LNCaP clone FGC (cell line): ENCODE measurements at regions not wholly inside any gene's neighbourhood (a gene's known extent, or its start where the extent isn't known, plus 50 kb on each side); places are given as distances from the start of the nearest gene placed in this dataset.

ENCODE experiments used
- DNase-seq: peaks from one replicate; pipeline ENCODE4 v3.0.0-alpha.2; 2011; ENCODE audit warnings: low read depth
- H3K4me3 ChIP-seq: 2 replicates; pipeline ENCODE4 v1.5.1; 2011; ENCODE audit warnings: mild to moderate bottlenecking, low read depth, low read length, control low read depth
- TF ChIP-seq, protein P1 (sequence below): IDR thresholded peaks from 2 replicates; pipeline ENCODE4 v1.5.1; 2012; ENCODE audit warnings: mild to moderate bottlenecking; ENCODE audit not compliant: control insufficient read depth, insufficient read depth; ENCODE audit errors: extremely low read depth

DNA sequence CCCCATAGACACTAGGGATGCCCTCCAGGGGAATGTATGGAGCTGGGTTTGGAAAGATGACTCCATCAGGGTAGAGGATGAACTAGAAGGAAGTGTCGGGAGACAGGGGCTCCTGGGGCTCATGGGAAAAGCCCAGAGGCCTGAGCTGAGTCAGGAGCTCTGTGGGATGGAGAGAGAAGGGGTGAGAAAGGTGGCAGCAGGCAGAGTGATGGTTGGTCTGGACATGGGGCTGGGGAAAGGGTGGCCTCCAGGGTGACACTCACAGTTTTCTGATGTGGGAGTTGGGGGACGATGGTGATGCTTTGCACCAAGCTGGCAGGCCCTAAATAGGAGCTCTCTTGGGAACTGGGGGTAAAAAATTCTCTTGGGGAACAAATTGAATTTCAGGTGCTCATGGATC lies 213.5 kb upstream of the MVB12B start:
- TF ChIP-seq, protein P1, sequence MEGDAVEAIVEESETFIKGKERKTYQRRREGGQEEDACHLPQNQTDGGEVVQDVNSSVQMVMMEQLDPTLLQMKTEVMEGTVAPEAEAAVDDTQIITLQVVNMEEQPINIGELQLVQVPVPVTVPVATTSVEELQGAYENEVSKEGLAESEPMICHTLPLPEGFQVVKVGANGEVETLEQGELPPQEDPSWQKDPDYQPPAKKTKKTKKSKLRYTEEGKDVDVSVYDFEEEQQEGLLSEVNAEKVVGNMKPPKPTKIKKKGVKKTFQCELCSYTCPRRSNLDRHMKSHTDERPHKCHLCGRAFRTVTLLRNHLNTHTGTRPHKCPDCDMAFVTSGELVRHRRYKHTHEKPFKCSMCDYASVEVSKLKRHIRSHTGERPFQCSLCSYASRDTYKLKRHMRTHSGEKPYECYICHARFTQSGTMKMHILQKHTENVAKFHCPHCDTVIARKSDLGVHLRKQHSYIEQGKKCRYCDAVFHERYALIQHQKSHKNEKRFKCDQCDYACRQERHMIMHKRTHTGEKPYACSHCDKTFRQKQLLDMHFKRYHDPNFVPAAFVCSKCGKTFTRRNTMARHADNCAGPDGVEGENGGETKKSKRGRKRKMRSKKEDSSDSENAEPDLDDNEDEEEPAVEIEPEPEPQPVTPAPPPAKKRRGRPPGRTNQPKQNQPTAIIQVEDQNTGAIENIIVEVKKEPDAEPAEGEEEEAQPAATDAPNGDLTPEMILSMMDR: no peak
- no peak for DNase-seq
- no peak overlapping the region for H3K4me3 ChIP-seq

DNA sequence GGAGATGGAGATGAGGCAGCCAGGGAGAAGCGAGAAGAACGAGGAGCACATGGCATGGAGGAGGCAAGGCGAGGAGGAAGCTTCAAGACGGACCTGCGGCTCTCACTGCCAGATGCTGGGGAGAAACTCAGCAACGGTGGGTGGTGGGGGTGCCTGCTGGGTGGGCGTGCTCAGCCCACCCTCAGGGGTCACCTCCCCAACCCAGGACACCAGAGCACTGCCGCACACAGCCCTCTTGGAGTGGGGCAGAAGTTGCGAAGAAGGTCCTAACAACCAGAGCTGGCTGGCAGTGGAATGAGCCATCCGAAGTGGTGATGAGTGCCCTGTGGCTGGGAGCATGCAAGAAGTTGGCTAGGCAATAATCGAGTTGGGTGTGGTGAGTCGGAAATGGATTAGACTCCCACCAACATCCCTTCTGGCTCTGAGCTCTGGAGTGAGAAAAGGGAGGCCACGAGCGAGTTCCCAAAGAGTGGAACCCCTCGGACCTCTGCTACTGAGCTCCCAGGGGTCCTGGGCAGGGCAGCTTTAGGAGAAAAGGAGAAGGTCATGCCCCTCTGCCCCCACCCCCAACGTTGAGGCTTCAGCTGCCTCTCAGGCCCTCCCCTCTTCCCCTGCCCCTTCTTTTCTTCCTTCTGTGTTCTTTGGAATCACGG lies 212.7 kb upstream of the MVB12B start:
- TF ChIP-seq, protein P1: no peak
- no peak overlapping the region for H3K4me3 ChIP-seq
- DNase-seq: no peak

DNA sequence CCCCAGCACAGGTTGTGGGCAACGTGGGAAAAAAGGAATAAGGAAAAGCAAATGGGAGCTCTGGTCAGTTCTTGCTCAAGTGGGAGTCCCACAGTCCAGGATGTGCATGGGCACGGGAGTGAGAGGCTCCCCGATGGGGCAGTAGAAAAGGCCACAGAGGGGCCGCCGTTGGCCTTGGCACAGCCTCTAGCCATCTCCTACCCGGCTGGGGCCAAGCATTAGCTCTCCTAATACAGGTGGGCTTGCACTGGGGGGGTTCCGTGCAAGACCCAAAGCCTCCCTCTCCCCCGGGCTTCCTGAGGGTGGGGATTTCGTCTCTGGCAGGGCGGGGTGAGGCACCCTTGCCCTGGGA lies 212.2 kb upstream of the MVB12B start:
- no peak for DNase-seq

DNA sequence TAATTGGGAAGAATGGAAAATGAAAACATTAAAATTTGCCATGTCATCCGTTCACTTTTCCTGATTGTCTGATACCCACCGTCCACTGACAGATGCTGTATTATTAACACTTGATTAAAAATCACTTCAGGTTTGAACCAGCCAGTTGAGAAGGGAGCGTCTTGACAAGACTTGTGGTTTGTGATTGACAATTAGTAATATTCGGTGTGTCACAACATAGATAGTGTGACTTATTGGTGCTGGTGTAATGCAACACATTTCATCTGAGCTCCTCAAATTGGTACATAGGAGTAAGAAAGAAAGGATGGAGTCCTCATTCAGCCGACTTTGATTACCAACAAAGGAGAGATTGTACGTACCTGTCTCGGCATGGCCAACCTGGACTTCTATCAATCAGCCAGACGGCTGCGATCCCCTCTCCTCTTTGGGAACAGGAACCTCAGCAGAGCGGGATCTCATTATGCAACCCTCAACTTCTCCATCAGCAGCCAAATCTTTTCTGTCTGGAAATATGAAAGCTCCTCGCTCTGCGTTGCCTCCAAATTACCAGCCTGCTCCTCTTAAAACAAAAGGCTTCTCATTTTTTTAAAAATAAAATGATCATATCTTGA lies 211.7 kb upstream of the MVB12B start:
- TF ChIP-seq, protein P1: no peak
- DNase-seq: no peak
- no peak overlapping the region for H3K4me3 ChIP-seq

More for the DNA sequence above, 212.2 kb upstream of the MVB12B start:
- TF ChIP-seq, protein P1: no peak
- H3K4me3 ChIP-seq: no peak overlapping the region

DNA sequence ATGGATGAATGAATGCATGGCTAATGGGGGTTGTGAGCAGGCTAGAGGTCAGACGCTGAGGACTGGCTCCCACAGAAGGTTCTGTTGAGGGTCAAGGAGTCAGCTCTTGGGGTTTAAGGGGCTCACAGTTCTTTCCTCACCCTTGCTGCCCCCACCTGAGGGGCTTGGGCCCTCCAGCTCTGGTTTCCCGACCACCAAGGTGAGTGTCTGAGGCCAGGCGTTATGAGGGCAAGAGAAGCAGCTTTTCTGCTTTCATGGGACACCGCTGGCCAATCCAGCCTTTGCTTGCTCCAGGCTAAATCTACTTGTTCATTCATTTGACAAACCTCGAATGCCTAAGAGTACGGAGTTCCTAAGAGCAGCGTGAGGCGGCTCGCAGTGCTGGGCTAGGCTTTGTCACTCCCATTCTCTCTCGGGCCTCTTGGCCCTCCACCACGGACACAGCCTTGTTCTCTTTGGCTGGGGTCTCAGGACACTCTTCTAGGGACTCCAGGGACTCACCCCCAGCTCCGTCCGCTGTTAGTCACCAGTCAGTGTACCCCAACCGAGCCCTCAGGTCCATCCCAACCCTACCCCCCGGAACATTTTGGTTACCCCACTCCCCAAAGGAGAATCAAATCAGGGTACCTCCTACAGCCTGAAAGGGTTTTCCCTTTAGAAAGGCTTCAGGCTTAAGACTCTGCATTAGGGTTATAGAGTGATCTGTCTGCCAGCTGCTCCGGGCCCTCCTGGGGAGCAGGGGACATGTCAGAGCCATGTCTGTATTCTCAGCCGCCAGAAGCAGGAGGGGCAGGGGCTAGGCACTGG lies 210.1 kb upstream of the MVB12B start:
- no peak overlapping the region for H3K4me3 ChIP-seq
- DNase-seq: no peak
- TF ChIP-seq, protein P1: no peak

DNA sequence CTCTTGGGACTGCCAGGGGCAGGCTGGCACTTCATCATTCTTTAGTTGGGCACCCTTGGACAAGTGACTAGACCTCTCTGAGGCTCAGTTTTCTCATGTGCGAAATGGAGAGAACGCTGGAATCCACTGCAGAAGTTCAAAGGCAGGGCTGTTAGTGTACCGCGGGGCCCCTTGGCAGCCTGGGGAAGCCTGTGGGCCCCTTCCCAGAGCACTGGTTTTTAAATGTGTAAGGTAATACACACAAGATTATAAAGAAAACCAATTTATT lies 209.5 kb upstream of the MVB12B start:
- H3K4me3 ChIP-seq: no peak overlapping the region
- TF ChIP-seq, protein P1: no peak
- no peak for DNase-seq
